A549 (cell line): ENCODE measurements at regions not wholly inside any gene's neighbourhood (a gene's known extent, or its start where the extent isn't known, plus 50 kb on each side); places are given as distances from the start of the nearest gene placed in this dataset.

ENCODE experiments used
- ATAC-seq, 2 experiments: fragments of 200-7000 bp in 1 of 2; fragments of >200 bp in 1 of 2; cut with Nextera tagmentation in 1 of 2; cut with Tn5 transposase in 1 of 2; 3 replicates each; pipeline versions ENCODE4 v1.8.0 to v1.9.1; 2018 to 2020; ENCODE audit warnings: mild to moderate bottlenecking in 1 of 2, moderate library complexity in 1 of 2
- CTCF ChIA-PET: fragments of 300-600 bp; sonication (Branson Sonifier 250); formaldehyde crosslinking; extraction: SDS; loops from one replicate; lab custom pipeline; 2021; ENCODE audit warnings: antibody characterized with exemption, inconsistent platforms; lab: Yijun Ruan, JAX
- POLR2A ChIA-PET: fragments of 350-600 bp; formaldehyde crosslinking; extraction: SDS; loops from one replicate; lab custom pipeline; 2021; ENCODE audit warnings: antibody characterized with exemption, inconsistent platforms; lab: Yijun Ruan, JAX
- DNase-seq, 2 experiments: peaks; one replicate each; pipeline versions ENCODE4 v3.0.0 to v3.0.0-alpha.2; 2011 to 2016; ENCODE audit warnings: low read depth in 1 of 2, low spot score in 1 of 2
- FAIRE-seq: peaks from 2 replicates; lab custom pipeline; 2011; peaks lifted over from hg19 to GRCh38; lab: Jason Lieb, UNC
- H3K27ac ChIP-seq, 2 experiments: fragments of >200 bp; sonication (Bioruptor Twin); formaldehyde crosslinking; 3 replicates each; pipeline ENCODE4 v1.5.1; 2016 to 2017
- H3K4me1 ChIP-seq: fragments of >200 bp; sonication (Bioruptor Twin); formaldehyde crosslinking; 3 replicates; pipeline ENCODE4 v1.6.1; 2016
- H3K4me2 ChIP-seq: fragments of >200 bp; sonication (Bioruptor Twin); formaldehyde crosslinking; 3 replicates; pipeline ENCODE4 v1.6.1; 2016
- H3K4me3 ChIP-seq: fragments of >200 bp; sonication (Bioruptor Twin); formaldehyde crosslinking; 3 replicates; pipeline ENCODE4 v1.5.1; 2016
- H3K9me3 ChIP-seq: fragments of >200 bp; sonication (Bioruptor Twin); formaldehyde crosslinking; 3 replicates; pipeline ENCODE4 v1.6.1; 2016
- BHLHE40 ChIP-seq: IDR thresholded peaks from 2 replicates; pipeline ENCODE4 v1.6.1; 2012; ENCODE audit warnings: low read depth, low read length, inconsistent platforms
- CBX2 ChIP-seq: fragments of 200-600 bp; sonication (generic); IDR thresholded peaks from 2 replicates; pipeline ENCODE4 v1.6.1; 2016; ENCODE audit warnings: low read depth, mild to moderate bottlenecking, borderline replicate concordance
- CBX8 ChIP-seq: fragments of 200-600 bp; sonication (generic); IDR thresholded peaks from 2 replicates; pipeline ENCODE4 v1.6.1; 2016
- CEBPB ChIP-seq, 2 experiments: fragments of >200 bp in 1 of 2; sonication (Bioruptor Twin) in 1 of 2; formaldehyde crosslinking in 1 of 2; IDR thresholded peaks; 2 replicates each; pipeline ENCODE4 v1.6.1; 2012 to 2016
- EHF ChIP-seq: fragments of 250-450 bp; sonication (Bioruptor Pico); IDR thresholded peaks from 2 replicates; pipeline ENCODE4 v1.5.0; 2020; ENCODE audit warnings: mild to moderate bottlenecking
- ESRRA ChIP-seq: fragments of 150-350 bp; IDR thresholded peaks from 2 replicates; pipeline ENCODE4 v1.6.1; 2014; ENCODE audit warnings: mild to moderate bottlenecking, low read length, borderline replicate concordance
- FOSB ChIP-seq: fragments of 250-450 bp; sonication (Bioruptor Pico); IDR thresholded peaks from 2 replicates; pipeline ENCODE4 v1.5.0; 2020; ENCODE audit warnings: mild to moderate bottlenecking, moderate library complexity
- FOXS1 ChIP-seq: fragments of 250-450 bp; sonication (Bioruptor Pico); IDR thresholded peaks from 2 replicates; pipeline ENCODE4 v1.5.0; 2020; ENCODE audit warnings: mild to moderate bottlenecking, moderate library complexity
- HDAC2 ChIP-seq: fragments of 200-600 bp; sonication (generic); IDR thresholded peaks from 2 replicates; pipeline ENCODE4 v1.6.1; 2016
- HOXB13 ChIP-seq: fragments of 250-450 bp; sonication (Bioruptor Pico); IDR thresholded peaks from 2 replicates; pipeline ENCODE4 v1.5.0; 2020; ENCODE audit warnings: low read depth, mild to moderate bottlenecking, moderate library complexity
- JUNB ChIP-seq: fragments of >200 bp; sonication (Bioruptor Twin); formaldehyde crosslinking; IDR thresholded peaks from 2 replicates; pipeline ENCODE4 v1.6.1; 2016
- KDM5A ChIP-seq: fragments of 200-600 bp; sonication (generic); IDR thresholded peaks from 2 replicates; pipeline ENCODE4 v1.6.1; 2016; ENCODE audit warnings: antibody characterized with exemption, mild to moderate bottlenecking
- MYC ChIP-seq: IDR thresholded peaks from 2 replicates; pipeline ENCODE4 v1.6.1; 2012; ENCODE audit warnings: mild to moderate bottlenecking, inconsistent platforms, low read length, improper control_type of control experiment, borderline replicate concordance
- NFE2L2 ChIP-seq: fragments of 150-350 bp; conservative IDR thresholded peaks from 2 replicates; pipeline ENCODE4 v1.6.1; 2014; ENCODE audit warnings: low read length
- NR3C1 ChIP-seq: fragments of >200 bp; sonication (Bioruptor Twin); formaldehyde crosslinking; IDR thresholded peaks from 3 replicates; pipeline ENCODE4 v1.6.1; 2017
- PHF8 ChIP-seq: fragments of 200-600 bp; sonication (generic); IDR thresholded peaks from 2 replicates; pipeline ENCODE4 v1.6.1; 2016; ENCODE audit warnings: low read depth, mild to moderate bottlenecking, antibody characterized with exemption, moderate library complexity, borderline replicate concordance
- RARB ChIP-seq: fragments of 250-450 bp; sonication (Bioruptor Pico); IDR thresholded peaks from 2 replicates; pipeline ENCODE4 v1.8.0; 2021; ENCODE audit warnings: mild to moderate bottlenecking, moderate library complexity
- RFX5 ChIP-seq: fragments of 450-650 bp; IDR thresholded peaks from 2 replicates; pipeline ENCODE4 v1.7.1; 2014; ENCODE audit warnings: antibody characterized with exemption, mild to moderate bottlenecking, moderate library complexity
- TFCP2L1 ChIP-seq: fragments of 250-450 bp; sonication (Bioruptor Pico); IDR thresholded peaks from 2 replicates; pipeline ENCODE4 v1.5.0; 2021; ENCODE audit warnings: mild to moderate bottlenecking
- ZC3H11A ChIP-seq: fragments of 450-650 bp; IDR thresholded peaks from 2 replicates; pipeline ENCODE4 v1.6.1; 2014; ENCODE audit warnings: antibody characterized with exemption, mild to moderate bottlenecking
- WGBS: methylation state at CpG from one replicate; pipeline ENCODE4 v1.1.6; 2017; ENCODE audit errors: missing lambda C conversion rate; 5-methylcytosine and 5-hydroxymethylcytosine counted together
- TF ChIP-seq, protein P1 (sequence below): IDR thresholded peaks from 2 replicates; pipeline ENCODE4 v1.6.1; 2012; ENCODE audit warnings: low read depth, borderline replicate concordance
- TF ChIP-seq, protein P2 (sequence below): IDR thresholded peaks from 2 replicates; pipeline ENCODE4 v1.6.1; 2012
- TF ChIP-seq, protein P3 (sequence below): fragments of 150-350 bp; IDR thresholded peaks from 2 replicates; pipeline ENCODE4 v1.6.1; 2014; ENCODE audit warnings: low read depth, mild to moderate bottlenecking, low read length

DNA sequence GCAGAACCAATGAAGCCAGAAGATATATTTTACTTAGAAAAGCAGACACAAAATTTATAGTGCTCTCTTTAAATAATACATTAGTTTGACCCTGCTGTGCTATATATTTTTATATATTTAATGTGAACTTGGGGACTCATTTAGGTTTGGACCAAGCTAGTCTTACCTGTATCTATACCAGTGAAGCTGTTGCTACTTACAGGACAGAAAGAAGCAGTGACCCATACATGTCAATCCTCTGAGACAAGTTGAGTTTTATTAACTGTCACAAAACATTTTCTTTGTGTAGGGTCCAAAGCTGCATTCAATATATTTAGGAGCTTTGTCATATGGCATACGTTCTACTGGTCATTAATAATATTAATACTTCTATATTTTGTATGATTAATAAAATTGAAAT lies 327.7 kb upstream of the NUDT12 start:
- no peak for TF ChIP-seq MYC
- TF ChIP-seq HDAC2, result no peak
- TF ChIP-seq EHF (CRISPR knock-in tag), result no peak
- no peak for TF ChIP-seq ESRRA
- TF ChIP-seq, protein P1, sequence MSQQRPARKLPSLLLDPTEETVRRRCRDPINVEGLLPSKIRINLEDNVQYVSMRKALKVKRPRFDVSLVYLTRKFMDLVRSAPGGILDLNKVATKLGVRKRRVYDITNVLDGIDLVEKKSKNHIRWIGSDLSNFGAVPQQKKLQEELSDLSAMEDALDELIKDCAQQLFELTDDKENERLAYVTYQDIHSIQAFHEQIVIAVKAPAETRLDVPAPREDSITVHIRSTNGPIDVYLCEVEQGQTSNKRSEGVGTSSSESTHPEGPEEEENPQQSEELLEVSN, result no peak
- TF ChIP-seq, protein P2, sequence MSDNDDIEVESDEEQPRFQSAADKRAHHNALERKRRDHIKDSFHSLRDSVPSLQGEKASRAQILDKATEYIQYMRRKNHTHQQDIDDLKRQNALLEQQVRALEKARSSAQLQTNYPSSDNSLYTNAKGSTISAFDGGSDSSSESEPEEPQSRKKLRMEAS, result no peak
- no peak for TF ChIP-seq CBX8
- no peak for TF ChIP-seq BHLHE40
- TF ChIP-seq NR3C1, result no peak
- TF ChIP-seq RARB (CRISPR knock-in tag), result no peak
- TF ChIP-seq ZC3H11A, result no peak
- no peak for TF ChIP-seq CEBPB (IDR thresholded peaks at IDR 0.05)
- no peak for TF ChIP-seq RFX5
- TF ChIP-seq, protein P3, sequence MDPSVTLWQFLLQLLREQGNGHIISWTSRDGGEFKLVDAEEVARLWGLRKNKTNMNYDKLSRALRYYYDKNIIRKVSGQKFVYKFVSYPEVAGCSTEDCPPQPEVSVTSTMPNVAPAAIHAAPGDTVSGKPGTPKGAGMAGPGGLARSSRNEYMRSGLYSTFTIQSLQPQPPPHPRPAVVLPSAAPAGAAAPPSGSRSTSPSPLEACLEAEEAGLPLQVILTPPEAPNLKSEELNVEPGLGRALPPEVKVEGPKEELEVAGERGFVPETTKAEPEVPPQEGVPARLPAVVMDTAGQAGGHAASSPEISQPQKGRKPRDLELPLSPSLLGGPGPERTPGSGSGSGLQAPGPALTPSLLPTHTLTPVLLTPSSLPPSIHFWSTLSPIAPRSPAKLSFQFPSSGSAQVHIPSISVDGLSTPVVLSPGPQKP, result no peak
- no peak for TF ChIP-seq JUNB
- TF ChIP-seq PHF8, result no peak
- TF ChIP-seq FOXS1, result no peak
- TF ChIP-seq CBX2, result no peak
- TF ChIP-seq, all 56 proteins: peak for 0
- no peak overlapping the region for H3K27ac ChIP-seq
- H3K4me2 ChIP-seq, result no peak overlapping the region
- H3K9me3 ChIP-seq, result no peaks in the 10 kb centered on the region
- no peak for ATAC-seq
- POLR2A ChIA-PET, result no interaction called here
- CTCF ChIA-PET, result no interaction called here
- FAIRE-seq, result no peak
- no peak overlapping the region for H3K4me3 ChIP-seq
- H3K4me1 ChIP-seq, result no peaks in the 10 kb centered on the region
- no peak for DNase-seq
- WGBS, result 41% methylated on average over 1 of the region's 1 CpG

DNA sequence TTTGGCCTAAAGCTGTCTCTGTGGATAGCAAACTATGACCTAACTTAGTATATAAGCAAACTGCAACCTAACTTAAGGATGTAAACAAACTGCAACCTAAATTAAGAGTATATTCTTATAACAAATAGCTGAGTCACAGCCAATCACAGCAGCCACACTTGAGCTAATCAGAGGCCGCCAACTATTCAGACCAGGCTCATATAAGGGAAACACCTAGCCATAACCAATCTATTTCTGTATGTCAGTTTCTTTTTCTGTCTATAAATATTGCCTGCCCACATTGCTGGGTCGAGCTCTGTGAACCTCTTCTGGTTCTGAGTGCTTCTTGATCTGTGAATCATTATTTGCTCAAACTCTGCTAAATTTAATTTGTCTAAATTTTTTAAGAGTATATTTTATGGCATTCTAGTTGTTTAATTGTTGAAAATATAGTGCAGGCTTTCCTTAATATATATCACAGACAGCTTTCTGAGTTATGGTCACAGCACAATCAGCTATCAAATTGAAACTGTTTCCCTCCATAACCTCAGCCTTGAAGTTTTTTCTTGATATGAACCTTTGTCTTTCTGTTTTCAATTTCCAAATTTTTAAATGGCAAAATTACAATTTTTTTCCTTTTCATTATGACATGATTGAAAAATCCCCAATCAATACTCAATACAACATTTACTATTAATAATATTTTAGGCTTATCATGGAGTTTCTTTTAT lies 327.1 kb upstream of the NUDT12 start:
- TF ChIP-seq KDM5A (no peak), CEBPB (IDR thresholded peaks at IDR 0.05) (no peak), NFE2L2 (no peak)
- WGBS, result 17% methylated on average over 2 of the region's 2 CpGs
- ChIA-PET CTCF (interaction anchor here (0.6 kb wide), 1 partner anchor 34 kb away, joined by 3 read pairs; no protein-coding TSS in a partner anchor), POLR2A (no interaction called here)
- Histone ChIP-seq H3K4me1 (no peaks in the 10 kb centered on the region), H3K27ac (no peak overlapping the region), H3K9me3 (no peaks in the 10 kb centered on the region), H3K4me3 (no peak overlapping the region), H3K4me2 (peak overlapping the region; percentile 12; the same call in 1 of the 3 replicates)
- ATAC-seq (no peak), FAIRE-seq (no peak), DNase-seq (no peak)

DNA sequence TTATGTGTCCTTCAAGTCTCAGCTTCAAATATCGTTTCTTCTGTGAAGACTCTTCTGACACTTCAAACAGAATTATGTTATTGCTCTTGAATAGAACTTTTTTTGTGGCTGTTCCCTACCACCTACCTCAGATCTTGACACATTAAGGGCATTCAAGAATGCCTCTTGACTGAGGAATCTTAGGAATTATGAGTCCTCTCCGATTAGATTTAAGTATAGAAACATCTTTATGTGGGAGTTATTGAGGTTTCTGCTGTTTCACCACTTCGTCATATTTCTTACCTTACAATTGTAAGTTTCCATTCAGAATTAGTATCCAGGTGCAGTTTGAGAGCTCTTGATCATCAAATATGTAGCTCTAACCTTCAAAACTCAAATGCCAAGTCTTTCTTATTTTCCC lies 324.2 kb upstream of the NUDT12 start:
- Histone ChIP-seq H3K4me1 (no peaks in the 10 kb centered on the region), H3K4me2 (no peak overlapping the region), H3K4me3 (no peak overlapping the region), H3K9me3 (no peaks in the 10 kb centered on the region), H3K27ac (no peak overlapping the region)
- FAIRE-seq (no peak), DNase-seq (no peak), ATAC-seq (no peak)
- TF ChIP-seq TFCP2L1 (CRISPR knock-in tag) (no peak), RFX5 (no peak)
- WGBS, result 19% methylated on average over 3 of the region's 3 CpGs
- ChIA-PET CTCF (no interaction called here), POLR2A (no interaction called here)

DNA sequence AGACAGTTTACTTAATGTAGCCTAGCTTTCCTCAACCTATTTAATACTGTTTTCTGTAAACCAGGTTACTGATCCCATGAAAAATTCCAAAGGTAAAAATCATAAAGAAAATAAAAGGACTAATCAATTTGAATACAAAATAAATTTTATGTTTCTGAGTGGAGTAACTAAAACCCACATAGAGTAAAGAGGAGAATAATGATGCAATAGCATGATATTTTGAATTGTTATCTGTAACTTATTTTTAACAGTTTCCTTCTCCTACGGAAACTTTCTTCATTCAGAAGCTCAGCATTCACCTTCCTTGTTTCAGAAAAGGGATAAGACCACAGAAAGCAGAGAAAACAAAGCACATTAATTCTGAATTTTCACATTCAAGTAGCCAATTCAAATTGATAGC lies 320.6 kb upstream of the NUDT12 start:
- H3K9me3 ChIP-seq, result no peaks in the 10 kb centered on the region
- DNase-seq (no peak), ATAC-seq (no peak), FAIRE-seq (no peak)
- H3K27ac ChIP-seq, result no peak overlapping the region
- H3K4me1 ChIP-seq, result no peaks in the 10 kb centered on the region
- ChIA-PET POLR2A (no interaction called here), CTCF (no interaction called here)
- no peak overlapping the region for H3K4me3 ChIP-seq
- TF ChIP-seq CEBPB (IDR thresholded peaks at IDR 0.05) (no peak), MYC (no peak), CBX2 (no peak), FOSB (CRISPR knock-in tag) (no peak), HOXB13 (CRISPR knock-in tag) (no peak)
- WGBS, result 52% methylated on average over 1 of the region's 1 CpG
- no peak overlapping the region for H3K4me2 ChIP-seq
